ENCODE measurements at regions not wholly inside any gene's neighbourhood (a gene's known extent, or its start where the extent isn't known, plus 50 kb on each side); places are given as distances from the start of the nearest gene placed in this dataset.
A peak's percentile ranks its signal among the peaks of the same experiment; 100 is the strongest.

- H3K4me3 ChIP-seq (replicated peaks in 1 of 3; ENCODE audit: insufficient read depth in 1 of 3, low read depth in 1 of 3, low read length in 3 of 3) = no peak overlapping the region
- no peak overlapping the region for H2AFZ ChIP-seq (ENCODE audit: low read depth, low read length)
- H3K27ac ChIP-seq (ENCODE audit: insufficient read depth, low read depth, low read length) = no peak overlapping the region
- peaks cover 16% of the 10 kb centered on the region for H3K4me1 ChIP-seq (ENCODE audit: control insufficient read depth, extremely low read depth, insufficient read depth, low read length)
- no peak for FAIRE-seq
- intact Hi-C loops (cut with micrococcal nuclease) = no loop called here
- H4K20me1 ChIP-seq (replicated peaks; ENCODE audit: control insufficient read depth, extremely low read depth, insufficient read depth, low read length) = no peaks in the 10 kb centered on the region
- no peak overlapping the region for H3K4me2 ChIP-seq (ENCODE audit: insufficient read depth, low read length)
- H3K9me1 ChIP-seq (replicated peaks; ENCODE audit: control insufficient read depth, extremely low read depth, insufficient read depth, low read length) = no peaks in the 10 kb centered on the region
- TF ChIP-seq MYC (IDR thresholded peaks at IDR 0.05; ENCODE audit: low read depth, low read length) (no peak), GATA2 (IDR thresholded peaks at IDR 0.05; ENCODE audit: insufficient read depth, insufficient read length, low read depth, low read length) (no peak), FOS (IDR thresholded peaks at IDR 0.05; ENCODE audit: borderline replicate concordance, insufficient read depth, low read length) (no peak), POLR2AphosphoS5 (IDR thresholded peaks at IDR 0.05; ENCODE audit: insufficient read depth, low read depth, low read length) (no peak), MAX (IDR thresholded peaks at IDR 0.05; ENCODE audit: insufficient read depth, insufficient read length) (no peak)
- POLR2A ChIA-PET = no interaction called here
- no TSS peak for BruUV-seq (replicated peaks)
- no peaks in the 10 kb centered on the region for H3K27me3 ChIP-seq (ENCODE audit: control insufficient read depth in 2 of 2, insufficient read depth in 2 of 2, low read length in 2 of 2)
- peak; percentile 6 for DNase-seq (ENCODE audit: low read depth, low spot score)
- H3K9me3 ChIP-seq (replicated peaks; ENCODE audit: control insufficient read depth, insufficient read depth, low read length) = no peaks in the 10 kb centered on the region
- no peaks in the 10 kb centered on the region for H3K36me3 ChIP-seq (ENCODE audit: control insufficient read depth in 2 of 2, extremely low read depth in 1 of 2, insufficient read depth in 2 of 2, low read length in 2 of 2)
- CTCF ChIA-PET = interaction anchor here (1.0 to 1.2 kb wide), 2 partner anchors 18 to 29 kb away, joined by 3 to 4 read pairs; no protein-coding TSS in a partner anchor
- no peak overlapping the region for H3K9ac ChIP-seq (replicated peaks; ENCODE audit: extremely low read depth, insufficient read depth, low read length)
- H3K79me2 ChIP-seq (ENCODE audit: control insufficient read depth, insufficient read depth, low read length) = no peaks in the 10 kb centered on the region
- dilution Hi-C loops (cut with MboI; ENCODE audit: extremely low pct_ligation_motif_present, low sequenced_read_pairs) = no loop called here
These were observed 301.9 kb downstream of the SOX9 start for GRCh38 chr17:72422505-72423285.

DNA sequence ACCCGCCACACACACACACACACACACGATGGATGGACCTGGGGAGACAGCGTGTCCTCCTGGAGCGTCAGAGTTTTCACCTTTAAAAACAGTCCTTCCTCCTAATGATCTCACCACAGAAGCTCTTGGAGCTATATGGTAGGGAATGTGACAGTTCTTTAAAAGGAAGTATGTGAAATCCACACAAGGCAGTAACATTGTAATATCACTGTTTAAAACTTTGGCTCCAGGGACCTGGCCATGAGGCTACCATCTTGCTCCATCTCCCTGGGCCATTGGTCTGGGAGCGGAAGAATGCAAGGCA, 302.4 kb downstream of the SOX9 start:
- H3K9me1 ChIP-seq (replicated peaks; ENCODE audit: control insufficient read depth, extremely low read depth, insufficient read depth, low read length) = no peaks in the 10 kb centered on the region
- H3K4me3 ChIP-seq (replicated peaks in 1 of 3; ENCODE audit: insufficient read depth in 1 of 3, low read depth in 1 of 3, low read length in 3 of 3) = no peak overlapping the region
- H3K27ac ChIP-seq (ENCODE audit: insufficient read depth, low read depth, low read length) = no peak overlapping the region
- no peak overlapping the region for H3K4me2 ChIP-seq (ENCODE audit: insufficient read depth, low read length)
- intact Hi-C loops (cut with micrococcal nuclease) (no loop called here), dilution Hi-C loops (cut with MboI; ENCODE audit: extremely low pct_ligation_motif_present, low sequenced_read_pairs) (no loop called here)
- no peak overlapping the region for H2AFZ ChIP-seq (ENCODE audit: low read depth, low read length)
- TF ChIP-seq GATA2 (IDR thresholded peaks at IDR 0.05; ENCODE audit: insufficient read depth, insufficient read length, low read depth, low read length) = no peak
- no peak for TF ChIP-seq POLR2AphosphoS5 (IDR thresholded peaks at IDR 0.05; ENCODE audit: insufficient read depth, low read depth, low read length)
- no peak for TF ChIP-seq FOS (IDR thresholded peaks at IDR 0.05; ENCODE audit: borderline replicate concordance, insufficient read depth, low read length)
- TF ChIP-seq MAX (IDR thresholded peaks at IDR 0.05; ENCODE audit: insufficient read depth, insufficient read length) = no peak
- no peak for TF ChIP-seq MYC (IDR thresholded peaks at IDR 0.05; ENCODE audit: low read depth, low read length)
- TF ChIP-seq JUN (IDR thresholded peaks at IDR 0.05; ENCODE audit: borderline replicate concordance, insufficient read depth, insufficient read length, low read depth) = no peak
- no peak for TF ChIP-seq EZH2 (IDR thresholded peaks at IDR 0.05; ENCODE audit: borderline replicate concordance, low read depth, low read length, severe bottlenecking)
- no peak for TF ChIP-seq POLR2A (IDR thresholded peaks at IDR 0.05; ENCODE audit: low read depth, low read length)
- TF ChIP-seq CTCF (IDR thresholded peaks at IDR 0.05; ENCODE audit: extremely low read depth in 1 of 2, insufficient read depth in 1 of 2, low read depth in 1 of 2, low read length in 2 of 2) = no peak
- ChIA-PET POLR2A (no interaction called here), CTCF (interaction anchor here (1.2 kb wide), 1 partner anchor 19 kb away, joined by 4 read pairs; no protein-coding TSS in a partner anchor)
- FAIRE-seq (no peak), DNase-seq (ENCODE audit: low read depth, low spot score) (no peak)
- peaks cover 16% of the 10 kb centered on the region for H3K4me1 ChIP-seq (ENCODE audit: control insufficient read depth, extremely low read depth, insufficient read depth, low read length)
- H3K9me3 ChIP-seq (replicated peaks; ENCODE audit: control insufficient read depth, insufficient read depth, low read length) = no peaks in the 10 kb centered on the region
- H3K36me3 ChIP-seq (ENCODE audit: control insufficient read depth in 2 of 2, extremely low read depth in 1 of 2, insufficient read depth in 2 of 2, low read length in 2 of 2) = no peaks in the 10 kb centered on the region
- no peak overlapping the region for H3K9ac ChIP-seq (replicated peaks; ENCODE audit: extremely low read depth, insufficient read depth, low read length)
- BruUV-seq (replicated peaks) = no TSS peak
- H3K79me2 ChIP-seq (ENCODE audit: control insufficient read depth, insufficient read depth, low read length) = no peaks in the 10 kb centered on the region
- no peaks in the 10 kb centered on the region for H3K27me3 ChIP-seq (ENCODE audit: control insufficient read depth in 2 of 2, insufficient read depth in 2 of 2, low read length in 2 of 2)
- no peaks in the 10 kb centered on the region for H4K20me1 ChIP-seq (replicated peaks; ENCODE audit: control insufficient read depth, extremely low read depth, insufficient read depth, low read length)
